ENCODE measurements at regions not wholly inside any gene's neighbourhood (a gene's known extent, or its start where the extent isn't known, plus 50 kb on each side); places are given as distances from the start of the nearest gene placed in this dataset.
"Not testable (repeated sequence)": the region's sequence is repeated elsewhere in the genome, so short reads cannot be mapped to it uniquely, and the experiment has no call there.

- TF ChIP-seq YY1 (IDR thresholded peaks at IDR 0.05; ENCODE audit: extremely low read depth, insufficient replicate concordance, low read depth, low read length), result no peak
Observed at GRCh38 chr1:70738624-70739023, 309.0 kb downstream of the PTGER3 start (continued).

GRCh38 chr1:70745199-70745598, 302.4 kb downstream of the PTGER3 start:
- no peaks in the 10 kb centered on the region for H3K79me2 ChIP-seq (ENCODE audit: insufficient read depth, low read length)
- no TSS peak for BruUV-seq (replicated peaks)
- H3K9ac ChIP-seq (ENCODE audit: low read length), result no peak overlapping the region
- H2AFZ ChIP-seq (ENCODE audit: low read depth, low read length, poor library complexity, severe bottlenecking), result no peak overlapping the region
- H3K36me3 ChIP-seq (ENCODE audit: control insufficient read depth in 1 of 2, insufficient read depth in 2 of 2, low read length in 2 of 2), result no peaks in the 10 kb centered on the region
- no peaks in the 10 kb centered on the region for H3K27me3 ChIP-seq (ENCODE audit: insufficient read depth, low read length)
- H3K4me3 ChIP-seq (replicated peaks in 1 of 2; ENCODE audit: low read depth in 1 of 2, low read length in 2 of 2), result no peak overlapping the region
- H3K9me3 ChIP-seq (ENCODE audit: control insufficient read depth in 1 of 2, insufficient read depth in 1 of 2, low read depth in 1 of 2, low read length in 2 of 2), result no peaks in the 10 kb centered on the region; a peak in 1 of 4 replicates
- no peak overlapping the region for H3K4me2 ChIP-seq (ENCODE audit: low read length)
- H3K27ac ChIP-seq (ENCODE audit: low read depth, low read length), result no peak overlapping the region
- ChIA-PET RAD21 (ENCODE audit: low non-redundant PET in 1 of 2, low total read pairs in 2 of 2, uncharacterized antibody in 2 of 2, unreplicated experiment in 2 of 2) (no interaction called here), CTCF (interaction anchor here (0.8 to 1.1 kb wide), 2 partner anchors 22 to 61 kb away, joined by 3 read pairs; no protein-coding TSS in a partner anchor), POLR2A (no interaction called here)
- ATAC-seq (peak; percentile 61), DNase-seq (ENCODE audit: low read depth, low spot score) (peak; percentile 4)
- H3K4me1 ChIP-seq (ENCODE audit: control insufficient read depth in 1 of 2, insufficient read depth in 2 of 2, low read length in 2 of 2), result no peaks in the 10 kb centered on the region
- TF ChIP-seq ZNF274 (IDR thresholded peaks at IDR 0.05; ENCODE audit: low read depth, low read length) (no peak), SIN3A (IDR thresholded peaks at IDR 0.05; ENCODE audit: low read depth) (no peak), CTCF (IDR thresholded peaks at IDR 0.05 in 2 of 3, conservative IDR thresholded peaks at IDR 0.05 in 1 of 3; ENCODE audit: borderline replicate concordance in 1 of 3, insufficient read depth in 1 of 3, low read depth in 2 of 3, low read length in 2 of 3) (peak in 2 of 3 experiments; percentile 48 to 55; a peak in 4 of 6 replicates), RAD21 (IDR thresholded peaks at IDR 0.05; ENCODE audit: low read depth) (no peak), MAX (IDR thresholded peaks at IDR 0.05) (peak; percentile 41; the same call in 1 of the 2 replicates), CBX3 (IDR thresholded peaks at IDR 0.05; ENCODE audit: low read depth) (no peak), POLR2AphosphoS5 (IDR thresholded peaks at IDR 0.05; ENCODE audit: low read depth, low read length) (no peak), JUND (IDR thresholded peaks at IDR 0.05) (no peak), ZFX (IDR thresholded peaks at IDR 0.05) (no peak)
- no peaks in the 10 kb centered on the region for H3K9me2 ChIP-seq (ENCODE audit: insufficient read depth)
- no peaks in the 10 kb centered on the region for H4K20me1 ChIP-seq (ENCODE audit: insufficient read depth)
- intact Hi-C loops (cut with micrococcal nuclease), result no loop called here

- H3K27ac ChIP-seq (ENCODE audit: low read depth, low read length); H3K36me3 ChIP-seq (ENCODE audit: control insufficient read depth in 1 of 2, insufficient read depth in 2 of 2, low read length in 2 of 2); H3K9me3 ChIP-seq (ENCODE audit: control insufficient read depth in 1 of 2, insufficient read depth in 1 of 2, low read depth in 1 of 2, low read length in 2 of 2); ATAC-seq; DNase-seq (ENCODE audit: low read depth, low spot score); H3K9ac ChIP-seq (ENCODE audit: low read length); H3K27me3 ChIP-seq (ENCODE audit: insufficient read depth, low read length); H3K79me2 ChIP-seq (ENCODE audit: insufficient read depth, low read length); POLR2A ChIA-PET; H2AFZ ChIP-seq (ENCODE audit: low read depth, low read length, poor library complexity, severe bottlenecking); H3K4me3 ChIP-seq (replicated peaks in 1 of 2; ENCODE audit: low read depth in 1 of 2, low read length in 2 of 2); H3K9me2 ChIP-seq (ENCODE audit: insufficient read depth); CTCF ChIA-PET; H4K20me1 ChIP-seq (ENCODE audit: insufficient read depth); RAD21 ChIA-PET (ENCODE audit: low non-redundant PET in 1 of 2, low total read pairs in 2 of 2, uncharacterized antibody in 2 of 2, unreplicated experiment in 2 of 2); H3K4me2 ChIP-seq (ENCODE audit: low read length); intact Hi-C loops (cut with micrococcal nuclease); H3K4me1 ChIP-seq (ENCODE audit: control insufficient read depth in 1 of 2, insufficient read depth in 2 of 2, low read length in 2 of 2); BruUV-seq (replicated peaks): not testable (repeated sequence)
Observed at GRCh38 chr1:70746062-70746461, 301.6 kb downstream of the PTGER3 start.

- H3K9me3 ChIP-seq (ENCODE audit: control insufficient read depth in 1 of 2, insufficient read depth in 1 of 2, low read depth in 1 of 2, low read length in 2 of 2); DNase-seq (ENCODE audit: low read depth, low spot score); H3K9ac ChIP-seq (ENCODE audit: low read length); H3K4me2 ChIP-seq (ENCODE audit: low read length); BruUV-seq (replicated peaks); H3K9me2 ChIP-seq (ENCODE audit: insufficient read depth); RAD21 ChIA-PET (ENCODE audit: low non-redundant PET in 1 of 2, low total read pairs in 2 of 2, uncharacterized antibody in 2 of 2, unreplicated experiment in 2 of 2); CTCF ChIA-PET; POLR2A ChIA-PET; H3K27ac ChIP-seq (ENCODE audit: low read depth, low read length); intact Hi-C loops (cut with micrococcal nuclease); H2AFZ ChIP-seq (ENCODE audit: low read depth, low read length, poor library complexity, severe bottlenecking); H3K79me2 ChIP-seq (ENCODE audit: insufficient read depth, low read length); H3K4me1 ChIP-seq (ENCODE audit: control insufficient read depth in 1 of 2, insufficient read depth in 2 of 2, low read length in 2 of 2); H3K4me3 ChIP-seq (replicated peaks in 1 of 2; ENCODE audit: low read depth in 1 of 2, low read length in 2 of 2); H4K20me1 ChIP-seq (ENCODE audit: insufficient read depth); H3K27me3 ChIP-seq (ENCODE audit: insufficient read depth, low read length); ATAC-seq; H3K36me3 ChIP-seq (ENCODE audit: control insufficient read depth in 1 of 2, insufficient read depth in 2 of 2, low read length in 2 of 2): not testable (repeated sequence)
Observed at GRCh38 chr1:70747123-70747522, 300.5 kb downstream of the PTGER3 start.

All from HCT116 (cell line).